Omental fat pad (tissue), 3 donors: ENCODE measurements at regions not wholly inside any gene's neighbourhood (a gene's known extent, or its start where the extent isn't known, plus 50 kb on each side); places are given as distances from the start of the nearest gene placed in this dataset.

Experiments used
- ATAC-seq: fragments of 150-250 bp; one replicate; pipeline ENCODE4 v1.9.1; 2016; ENCODE audit warnings: mild to moderate bottlenecking, moderate library complexity; ENCODE audit not compliant: low FRiP score
- DNase-seq: peaks from one replicate; pipeline ENCODE4 v3.0.0-alpha.2; 2019; ENCODE audit warnings: low spot score
- TF ChIP-seq, protein P1 (sequence below), 3 donors: fragments of 450-650 bp; IDR thresholded peaks; one replicate each; pipeline ENCODE4 v1.5.1; 2016 to 2017; ENCODE audit warnings: antibody characterized with exemption in 3 of 3, mild to moderate bottlenecking in 3 of 3, moderate library complexity in 2 of 3

DNA sequence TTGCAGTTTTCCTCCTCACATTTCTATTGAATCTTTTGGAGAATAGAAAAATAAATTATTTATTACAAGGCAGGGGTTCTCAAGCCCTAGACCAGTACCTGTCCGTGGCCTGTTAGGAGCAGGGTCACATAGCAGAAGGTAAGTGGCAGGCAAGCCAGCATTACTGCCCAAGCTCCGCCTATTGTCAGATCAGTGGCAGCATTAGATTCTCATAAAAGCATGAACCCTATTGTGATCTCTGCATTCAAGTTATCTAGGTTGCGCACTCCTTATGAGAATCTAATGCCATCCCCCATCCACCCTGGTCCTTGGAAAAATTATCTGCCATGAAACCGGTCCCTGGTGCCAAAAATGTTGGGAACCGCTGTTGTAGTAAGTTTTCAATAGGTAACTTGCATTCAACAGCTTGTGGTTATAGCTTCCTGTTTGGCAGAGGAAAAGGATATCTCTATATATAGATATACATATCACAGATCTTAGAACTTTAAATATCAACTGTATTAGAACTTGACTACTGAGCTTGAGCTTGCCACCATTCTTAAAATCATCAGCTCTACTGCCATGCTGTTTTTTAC lies 165.1 kb downstream of the AHR start:
- DNase-seq (no peak), ATAC-seq (no peak)
- TF ChIP-seq, protein P1, sequence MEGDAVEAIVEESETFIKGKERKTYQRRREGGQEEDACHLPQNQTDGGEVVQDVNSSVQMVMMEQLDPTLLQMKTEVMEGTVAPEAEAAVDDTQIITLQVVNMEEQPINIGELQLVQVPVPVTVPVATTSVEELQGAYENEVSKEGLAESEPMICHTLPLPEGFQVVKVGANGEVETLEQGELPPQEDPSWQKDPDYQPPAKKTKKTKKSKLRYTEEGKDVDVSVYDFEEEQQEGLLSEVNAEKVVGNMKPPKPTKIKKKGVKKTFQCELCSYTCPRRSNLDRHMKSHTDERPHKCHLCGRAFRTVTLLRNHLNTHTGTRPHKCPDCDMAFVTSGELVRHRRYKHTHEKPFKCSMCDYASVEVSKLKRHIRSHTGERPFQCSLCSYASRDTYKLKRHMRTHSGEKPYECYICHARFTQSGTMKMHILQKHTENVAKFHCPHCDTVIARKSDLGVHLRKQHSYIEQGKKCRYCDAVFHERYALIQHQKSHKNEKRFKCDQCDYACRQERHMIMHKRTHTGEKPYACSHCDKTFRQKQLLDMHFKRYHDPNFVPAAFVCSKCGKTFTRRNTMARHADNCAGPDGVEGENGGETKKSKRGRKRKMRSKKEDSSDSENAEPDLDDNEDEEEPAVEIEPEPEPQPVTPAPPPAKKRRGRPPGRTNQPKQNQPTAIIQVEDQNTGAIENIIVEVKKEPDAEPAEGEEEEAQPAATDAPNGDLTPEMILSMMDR (IDR thresholded peaks at IDR 0.05), result no peak

DNA sequence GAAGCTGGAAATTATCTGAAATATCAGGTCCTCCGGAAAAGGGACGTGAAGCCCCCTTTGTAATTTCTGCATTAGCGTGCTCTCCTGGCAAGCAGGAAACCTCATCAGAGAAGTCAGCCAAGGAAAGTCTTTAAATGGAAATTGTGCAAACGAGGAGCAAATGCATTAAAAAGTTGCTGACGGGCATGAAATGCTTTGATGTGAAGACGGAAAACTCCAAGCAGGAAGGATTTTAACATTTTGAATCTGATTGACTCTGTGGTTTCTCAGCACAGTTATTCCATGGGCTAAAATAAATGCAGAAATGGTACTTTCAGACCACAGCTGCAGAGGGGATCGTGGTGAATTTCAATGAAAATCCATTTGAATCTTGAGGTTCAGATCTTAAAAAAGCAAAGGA lies 167.8 kb downstream of the AHR start:
- TF ChIP-seq, protein P1 (IDR thresholded peaks at IDR 0.05), result no peak
- no peak for ATAC-seq

DNA sequence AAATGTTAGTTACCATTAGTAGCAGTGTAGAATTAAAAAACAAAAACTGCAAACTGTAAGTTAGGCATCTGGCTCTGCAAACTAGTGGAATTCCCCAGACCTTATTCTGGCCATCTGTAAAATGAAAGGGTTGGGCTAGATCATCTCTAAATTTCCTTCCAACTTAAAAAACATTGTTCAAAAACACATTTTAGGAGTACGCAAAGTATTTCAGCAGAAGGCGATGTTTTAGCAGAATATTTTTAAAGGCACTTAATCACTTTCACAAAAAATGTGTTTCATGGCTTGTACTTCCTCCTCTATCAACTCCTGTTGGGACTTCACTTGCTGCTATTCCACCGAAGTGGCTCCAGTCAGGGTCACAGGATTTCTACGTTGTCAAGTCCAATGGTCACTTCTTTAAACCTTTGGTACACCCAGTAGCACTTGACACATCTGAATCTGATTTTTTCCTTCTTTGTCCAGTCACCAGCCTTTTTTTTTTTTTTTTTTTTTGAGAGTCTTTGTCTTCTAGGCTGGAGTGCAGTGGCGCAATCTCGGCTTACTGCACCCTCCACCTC lies 169.0 kb downstream of the AHR start:
- ATAC-seq (no peak), DNase-seq (no peak)
- TF ChIP-seq, protein P1 (IDR thresholded peaks at IDR 0.05), result no peak

More for the DNA sequence above, 167.8 kb downstream of the AHR start:
- DNase-seq, result no peak

DNA sequence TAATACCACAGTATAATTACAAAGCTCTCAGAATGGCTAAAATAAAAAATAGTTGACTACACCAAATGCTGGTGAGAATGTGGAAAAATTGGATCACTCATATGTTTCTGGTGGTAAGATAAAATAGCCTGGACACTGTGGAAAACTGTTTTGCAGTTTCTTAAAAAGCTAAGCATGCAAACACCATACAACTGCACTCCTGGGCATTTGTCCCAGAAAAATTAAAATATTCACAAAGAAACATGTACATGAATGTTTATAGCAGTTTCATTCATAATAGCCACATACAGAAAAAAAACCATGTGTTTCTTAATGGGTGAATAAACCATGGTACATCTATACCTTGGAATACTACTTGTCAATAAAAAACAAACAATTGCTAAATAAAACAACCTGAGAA lies 172.9 kb downstream of the AHR start:
- TF ChIP-seq, protein P1 (IDR thresholded peaks at IDR 0.05), result no peak
- ATAC-seq, result no peak
- DNase-seq, result no peak

DNA sequence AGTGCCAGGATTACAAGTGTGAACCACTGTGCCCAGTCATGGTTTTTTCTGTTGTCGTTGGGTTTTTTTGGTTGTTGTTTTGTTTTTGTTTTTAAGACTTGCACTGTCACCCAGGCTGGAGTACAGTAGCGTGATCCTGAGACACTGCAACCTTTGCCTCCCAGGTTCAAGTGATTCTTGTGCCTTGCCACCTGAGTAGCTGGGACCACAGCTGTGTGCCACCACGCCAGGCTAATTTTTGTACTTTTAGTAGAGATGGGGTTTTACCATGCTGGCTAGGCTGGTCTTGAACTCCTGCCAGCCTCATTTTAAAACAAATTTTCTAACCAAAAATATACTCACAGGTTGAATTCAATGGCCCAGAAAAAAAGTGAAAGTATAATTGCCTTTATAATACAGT lies 174.1 kb downstream of the AHR start:
- TF ChIP-seq, protein P1 (IDR thresholded peaks at IDR 0.05), result no peak
- DNase-seq, result no peak
- no peak for ATAC-seq

DNA sequence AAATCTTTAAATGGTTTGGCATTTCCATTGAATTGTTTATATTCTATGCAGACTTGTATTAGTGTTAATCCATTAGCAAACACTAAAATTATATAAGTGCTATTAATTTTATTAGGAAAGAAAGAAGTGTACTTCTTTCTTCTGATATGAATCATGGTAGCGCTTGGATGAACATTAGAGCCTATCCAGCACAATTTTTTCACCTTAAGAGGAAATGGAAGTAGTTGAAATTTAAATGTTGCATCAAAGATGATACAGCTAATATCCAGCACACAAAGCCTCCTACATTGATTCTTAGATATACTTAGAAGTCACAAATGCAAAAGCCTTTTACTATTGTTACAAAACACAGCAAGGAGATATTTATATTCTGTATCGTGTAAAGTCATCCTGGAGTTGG lies 174.5 kb downstream of the AHR start:
- DNase-seq (no peak), ATAC-seq (no peak)
- TF ChIP-seq, protein P1 (IDR thresholded peaks at IDR 0.05), result no peak

DNA sequence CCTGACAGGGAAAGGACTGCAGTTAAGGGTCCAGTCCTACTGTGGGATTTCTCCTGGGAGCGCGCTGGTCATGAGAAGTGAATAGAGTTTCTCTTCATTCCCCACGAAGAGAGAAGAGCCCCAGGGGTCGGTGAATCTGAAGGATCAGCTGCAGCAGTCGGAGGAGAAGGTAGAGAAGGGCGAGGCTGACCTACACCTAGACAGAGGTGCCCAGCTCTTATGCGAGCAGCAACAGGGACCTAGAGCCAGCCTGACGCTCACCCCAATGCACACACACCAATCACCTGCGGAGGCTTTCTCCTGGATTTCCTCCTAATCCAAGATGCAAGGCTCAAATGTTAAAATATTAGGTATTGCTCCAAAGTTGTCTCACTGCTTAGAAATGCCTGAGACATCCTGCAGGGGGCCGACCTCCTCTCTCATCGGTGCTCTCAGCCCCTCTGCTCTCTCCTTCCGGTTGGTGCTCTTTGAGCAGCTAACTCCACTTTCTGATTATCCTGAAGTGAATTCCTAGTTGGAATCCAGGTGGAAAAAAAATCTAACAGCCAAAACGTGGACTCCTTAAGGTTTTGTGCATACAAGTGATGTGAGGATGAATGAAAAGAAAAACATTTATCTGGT lies 176.4 kb downstream of the AHR start:
- no peak for ATAC-seq
- TF ChIP-seq, protein P1 (IDR thresholded peaks at IDR 0.05), result no peak

More for the DNA sequence above, 176.4 kb downstream of the AHR start:
- no peak for DNase-seq
